BE2C (cell line): ENCODE measurements at regions not wholly inside any gene's neighbourhood (a gene's known extent, or its start where the extent isn't known, plus 50 kb on each side); places are given as distances from the start of the nearest gene placed in this dataset.

Experiments
- DNase-seq: peaks from one replicate; pipeline ENCODE4 v3.0.0-alpha.2; 2020
- H3K27me3 ChIP-seq: fragments of 250-450 bp; sonication (Bioruptor Pico); 2 replicates; pipeline ENCODE4 v1.5.1; 2020; ENCODE audit warnings: mild to moderate bottlenecking
- H3K36me3 ChIP-seq: fragments of 250-450 bp; sonication (Bioruptor Pico); 2 replicates; pipeline ENCODE4 v1.5.1; 2020; ENCODE audit warnings: mild to moderate bottlenecking
- H3K4me1 ChIP-seq: fragments of 250-450 bp; sonication (Bioruptor Pico); 2 replicates; pipeline ENCODE4 v1.5.1; 2020
- H3K4me3 ChIP-seq: 2 replicates; pipeline ENCODE4 v1.5.1; 2011; ENCODE audit warnings: low read depth, low read length
- H3K9me3 ChIP-seq: fragments of 250-450 bp; sonication (Bioruptor Pico); 2 replicates; pipeline ENCODE4 v1.5.1; 2020
- CTCF ChIP-seq: IDR thresholded peaks from 2 replicates; pipeline ENCODE4 v1.5.1; 2012; ENCODE audit warnings: mild to moderate bottlenecking, low read depth, low read length

GRCh38 chr6:159373670-159374069 is 204.5 kb downstream of the FNDC1 start:
- no peaks in the 10 kb centered on the region for H3K9me3 ChIP-seq
- no peaks in the 10 kb centered on the region for H3K27me3 ChIP-seq
- H3K36me3 ChIP-seq = no peaks in the 10 kb centered on the region
- no peak for DNase-seq
- no peak overlapping the region for H3K4me3 ChIP-seq
- H3K4me1 ChIP-seq = no peaks in the 10 kb centered on the region
- no peak for TF ChIP-seq CTCF

DNA sequence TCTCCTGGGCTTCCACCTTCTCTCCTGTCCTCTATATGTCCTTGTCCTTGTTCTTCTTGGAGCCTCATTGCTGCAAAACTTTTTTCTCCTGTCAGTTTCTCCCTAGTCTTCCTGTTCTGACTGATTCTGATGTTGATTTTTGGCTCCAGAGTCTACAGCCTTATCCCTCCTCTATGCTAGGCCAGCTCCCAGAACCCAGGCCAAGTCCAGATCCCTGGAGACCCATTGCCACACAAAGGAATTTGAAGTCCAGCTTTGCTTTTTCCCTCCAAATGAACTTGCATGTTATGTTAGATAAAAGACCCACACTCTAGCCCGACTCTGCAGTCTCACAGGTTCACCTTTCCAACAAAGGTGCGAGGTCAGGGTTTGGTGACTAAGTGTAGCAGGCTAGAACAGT is 203.1 kb downstream of the FNDC1 start:
- no peak for DNase-seq
- Histone ChIP-seq H3K4me3 (no peak overlapping the region), H3K9me3 (no peaks in the 10 kb centered on the region), H3K36me3 (no peaks in the 10 kb centered on the region), H3K4me1 (no peaks in the 10 kb centered on the region), H3K27me3 (no peaks in the 10 kb centered on the region)
- no peak for TF ChIP-seq CTCF

- no peak for TF ChIP-seq CTCF
- Histone ChIP-seq H3K9me3 (no peaks in the 10 kb centered on the region), H3K4me3 (no peak overlapping the region), H3K27me3 (no peaks in the 10 kb centered on the region), H3K4me1 (no peaks in the 10 kb centered on the region), H3K36me3 (no peaks in the 10 kb centered on the region)
- DNase-seq = no peak
Observed at GRCh38 chr6:159360306-159360705, 191.1 kb downstream of the FNDC1 start.

GRCh38 chr6:159359581-159360297 is 190.5 kb downstream of the FNDC1 start:
- Histone ChIP-seq H3K27me3 (no peaks in the 10 kb centered on the region), H3K4me3 (no peak overlapping the region), H3K9me3 (no peaks in the 10 kb centered on the region), H3K36me3 (no peaks in the 10 kb centered on the region), H3K4me1 (no peaks in the 10 kb centered on the region)
- no peak for TF ChIP-seq CTCF
- no peak for DNase-seq

GRCh38 chr6:159358562-159358961 is 189.4 kb downstream of the FNDC1 start:
- no peak for DNase-seq
- no peak overlapping the region for H3K4me3 ChIP-seq
- H3K4me1 ChIP-seq = no peaks in the 10 kb centered on the region
- no peaks in the 10 kb centered on the region for H3K27me3 ChIP-seq
- no peaks in the 10 kb centered on the region for H3K9me3 ChIP-seq
- no peaks in the 10 kb centered on the region for H3K36me3 ChIP-seq
- no peak for TF ChIP-seq CTCF

GRCh38 chr6:159357211-159357915 is 188.2 kb downstream of the FNDC1 start:
- H3K36me3 ChIP-seq = no peaks in the 10 kb centered on the region
- no peak overlapping the region for H3K4me3 ChIP-seq
- no peaks in the 10 kb centered on the region for H3K27me3 ChIP-seq
- no peak for DNase-seq
- H3K9me3 ChIP-seq = no peaks in the 10 kb centered on the region
- H3K4me1 ChIP-seq = no peaks in the 10 kb centered on the region
- no peak for TF ChIP-seq CTCF
